Heart right ventricle (tissue), 16 donors: ENCODE measurements at regions not wholly inside any gene's neighbourhood (a gene's known extent, or its start where the extent isn't known, plus 50 kb on each side); places are given as distances from the start of the nearest gene placed in this dataset.

Experiments used
- ATAC-seq, 8 donors: fragments of 200-7000 bp; cut with Tn5 transposase; one replicate each; pipeline ENCODE4 v1.9.1; 2020; ENCODE audit warnings: mild to moderate bottlenecking in 8 of 8, moderate library complexity in 8 of 8, moderate number of reproducible peaks in 1 of 8
- DNase-seq, 2 donors: peaks; one replicate each; pipeline ENCODE4 v3.0.0-alpha.2; 2020
- H3K27ac ChIP-seq, 10 donors: fragments of 200-600 bp; sonication (generic) in 2 of 10; one replicate each; pipeline versions ENCODE4 v1.5.0 to v1.8.0; 2020 to 2022; ENCODE audit warnings: mild to moderate bottlenecking in 3 of 10
- H3K27me3 ChIP-seq, 7 donors: fragments of 200-600 bp; one replicate each; pipeline ENCODE4 v1.8.0; 2021 to 2022; ENCODE audit warnings: mild to moderate bottlenecking in 2 of 7
- H3K36me3 ChIP-seq, 9 donors: fragments of 200-600 bp; sonication (generic) in 1 of 9; one replicate each; pipeline versions ENCODE4 v1.5.0 to v1.8.0; 2020 to 2022; ENCODE audit warnings: mild to moderate bottlenecking in 2 of 9
- H3K4me1 ChIP-seq, 9 donors: fragments of 200-600 bp; sonication (generic) in 1 of 9; one replicate each; pipeline versions ENCODE4 v1.5.0 to v1.8.0; 2020 to 2022; ENCODE audit warnings: mild to moderate bottlenecking in 4 of 9
- H3K4me3 ChIP-seq, 10 donors: fragments of 200-600 bp; sonication (generic) in 2 of 10; one replicate each; pipeline versions ENCODE4 v1.5.0 to v1.8.0; 2020 to 2022; ENCODE audit warnings: mild to moderate bottlenecking in 7 of 10, moderate library complexity in 2 of 10
- H3K9me3 ChIP-seq, 11 donors: fragments of 200-600 bp in 10 of 11; sonication (generic) in 2 of 11; one replicate each; pipeline versions ENCODE4 v1.5.0 to v1.8.0; 2013 to 2022; ENCODE audit warnings: mild to moderate bottlenecking in 2 of 11, control low read depth in 1 of 11, moderate library complexity in 1 of 11
- WGBS, 2 donors: extraction: QIAGEN DNeasy Blood & Tissue Kit; methylation state at CpG; one replicate each; pipeline ENCODE4 v1.1.7; 2013; ENCODE audit warnings: inconsistent platforms in 1 of 2; 5-methylcytosine and 5-hydroxymethylcytosine counted together
- intact Hi-C, 10 donors: fragments of 100-400 bp; cut with DNase I; formaldehyde crosslinking; loops; one replicate each; pipeline versions ENCODE4 v1.11.1 to v1.14.2; 2022
- TF ChIP-seq, protein P1 (sequence below), 9 donors: fragments of 200-600 bp; sonication (generic) in 2 of 9; IDR thresholded peaks; one replicate each; pipeline versions ENCODE4 v1.5.0 to v1.8.0; 2021 to 2022; ENCODE audit warnings: antibody characterized with exemption in 9 of 9, mild to moderate bottlenecking in 5 of 9, moderate library complexity in 1 of 9
- donor health status: Arrhythmogenic right ventricular cardiomyopathy.
- donor health status: ischemic (EF 13 %, LVEDD 7.1; RV severe dilation, severe dysfunction).
- donor health status: healthy with polysubstance abuse.
- donor health status: DM: no; HTN: yes; CAD: no.
- donor health status: DM: no; HTN: no; CAD: no.
- donor health status: ischemic (EF 25% LVEDD 6.9; RV normal size, moderate dysfunction).
- donor health status: ischemic (EF 25% LVEDD 5.7; RV mildly dilated, moderate dysfunction).
- donor health status: healthy.
- donor health status: DM: yes; HTN: yes; CAD: no.
- donor health status: Ischemic cardiomyopathy.
- donor health status: ischemic (EF 35%, LVEDD 5.7; RV mildly dilated, moderate dysfunction).
- donor health status: nonischemic (EF 11% LVEDD 7.7; RV severe dilation, severe dysfunction).
- donor health status: DM: yes; HTN: yes; CAD: no.
- donor health status: PGD.
- donor health status: ischemic (EF 29% LVEDD 5.4; RV normal size, mild dysfunction).
- donor health status: nonischemic (EF 23%, LVEDD 6.1; RV moderate dilation, normal function).

GRCh38 chr9:106077731-106078130, 383.4 kb downstream of the TMEM38B start:
- no peak overlapping the region for H3K27ac ChIP-seq
- H3K36me3 ChIP-seq = no peaks in the 10 kb centered on the region
- H3K27me3 ChIP-seq = no peaks in the 10 kb centered on the region
- no peaks in the 10 kb centered on the region for H3K4me1 ChIP-seq
- 85 to 86% methylated on average over 2 of the region's 2 CpGs for WGBS, 2 donors
- DNase-seq (no peak), ATAC-seq (no peak)
- no peaks in the 10 kb centered on the region for H3K9me3 ChIP-seq
- H3K4me3 ChIP-seq = no peak overlapping the region
- TF ChIP-seq, protein P1, sequence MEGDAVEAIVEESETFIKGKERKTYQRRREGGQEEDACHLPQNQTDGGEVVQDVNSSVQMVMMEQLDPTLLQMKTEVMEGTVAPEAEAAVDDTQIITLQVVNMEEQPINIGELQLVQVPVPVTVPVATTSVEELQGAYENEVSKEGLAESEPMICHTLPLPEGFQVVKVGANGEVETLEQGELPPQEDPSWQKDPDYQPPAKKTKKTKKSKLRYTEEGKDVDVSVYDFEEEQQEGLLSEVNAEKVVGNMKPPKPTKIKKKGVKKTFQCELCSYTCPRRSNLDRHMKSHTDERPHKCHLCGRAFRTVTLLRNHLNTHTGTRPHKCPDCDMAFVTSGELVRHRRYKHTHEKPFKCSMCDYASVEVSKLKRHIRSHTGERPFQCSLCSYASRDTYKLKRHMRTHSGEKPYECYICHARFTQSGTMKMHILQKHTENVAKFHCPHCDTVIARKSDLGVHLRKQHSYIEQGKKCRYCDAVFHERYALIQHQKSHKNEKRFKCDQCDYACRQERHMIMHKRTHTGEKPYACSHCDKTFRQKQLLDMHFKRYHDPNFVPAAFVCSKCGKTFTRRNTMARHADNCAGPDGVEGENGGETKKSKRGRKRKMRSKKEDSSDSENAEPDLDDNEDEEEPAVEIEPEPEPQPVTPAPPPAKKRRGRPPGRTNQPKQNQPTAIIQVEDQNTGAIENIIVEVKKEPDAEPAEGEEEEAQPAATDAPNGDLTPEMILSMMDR (IDR thresholded peaks at IDR 0.05) = no peak
- intact Hi-C loops = no loop called here

- 54 to 64% methylated on average over 3 of the region's 3 CpGs for WGBS, 2 donors
- Histone ChIP-seq H3K4me3 (no peak overlapping the region), H3K4me1 (no peaks in the 10 kb centered on the region), H3K9me3 (peaks cover 0 to 3% (median 0%) of the 10 kb centered on the region in 11 donors), H3K36me3 (no peaks in the 10 kb centered on the region), H3K27ac (no peak overlapping the region), H3K27me3 (no peaks in the 10 kb centered on the region)
- intact Hi-C loops = no loop called here
- TF ChIP-seq, protein P1 (IDR thresholded peaks at IDR 0.05) = no peak
- no peak for DNase-seq
- ATAC-seq = no peak
Observed at GRCh38 chr9:106082621-106083020, 388.3 kb downstream of the TMEM38B start.

GRCh38 chr9:106084702-106085101, 390.4 kb downstream of the TMEM38B start:
- H3K27me3 ChIP-seq = no peaks in the 10 kb centered on the region
- peaks cover 0 to 3% (median 0%) of the 10 kb centered on the region in 11 donors for H3K9me3 ChIP-seq
- H3K4me3 ChIP-seq = no peak overlapping the region
- no peaks in the 10 kb centered on the region for H3K36me3 ChIP-seq
- no peak for ATAC-seq
- TF ChIP-seq, protein P1 (IDR thresholded peaks at IDR 0.05) = no peak
- intact Hi-C loops = no loop called here
- H3K27ac ChIP-seq = no peak overlapping the region
- H3K4me1 ChIP-seq = no peaks in the 10 kb centered on the region
- no peak for DNase-seq
- 58 to 60% methylated on average over 1 of the region's 1 CpG for WGBS, 2 donors

DNA sequence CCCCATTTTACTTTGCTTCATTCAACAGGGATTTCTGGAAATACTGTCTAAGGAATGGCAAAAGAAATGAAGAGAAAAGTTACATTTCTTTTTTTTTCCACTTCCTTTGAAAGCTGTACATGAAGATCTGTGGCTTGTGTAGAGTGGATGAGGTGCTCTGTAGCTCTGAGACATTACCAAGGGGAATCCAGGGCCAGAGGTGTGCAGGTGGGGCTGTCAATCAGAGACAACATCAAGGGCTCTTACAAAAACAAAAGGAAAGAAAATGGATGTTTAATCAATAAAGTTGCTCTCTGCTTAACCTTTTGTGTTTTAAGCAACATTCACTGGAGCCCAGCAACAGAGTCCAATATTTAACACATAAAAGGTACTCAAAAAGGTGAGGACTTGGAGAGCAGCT, 391.1 kb downstream of the TMEM38B start:
- no peaks in the 10 kb centered on the region for H3K4me1 ChIP-seq
- no peak for ATAC-seq
- H3K4me3 ChIP-seq = no peak overlapping the region
- H3K36me3 ChIP-seq = no peaks in the 10 kb centered on the region
- peaks cover 0 to 3% (median 0%) of the 10 kb centered on the region in 11 donors for H3K9me3 ChIP-seq
- DNase-seq = no peak
- H3K27ac ChIP-seq = no peak overlapping the region
- intact Hi-C loops = no loop called here
- H3K27me3 ChIP-seq = no peaks in the 10 kb centered on the region
- TF ChIP-seq, protein P1 (IDR thresholded peaks at IDR 0.05) = no peak
